Ecto neural progenitor cell (in vitro differentiated cells): ENCODE measurements at regions not wholly inside any gene's neighbourhood (a gene's known extent, or its start where the extent isn't known, plus 50 kb on each side); places are given as distances from the start of the nearest gene placed in this dataset.
"Not testable (repeated sequence)": the region's sequence is repeated elsewhere in the genome, so short reads cannot be mapped to it uniquely, and the experiment has no call there.

ENCODE experiments used
- DNase-seq: peaks from one replicate; pipeline ENCODE4 v3.0.0-alpha.2; 2018; ENCODE audit warnings: low spot score

- no peak for DNase-seq
Observed at GRCh38 chr1:184820218-184820750, 65.6 kb upstream of the EDEM3 start.

GRCh38 chr1:184818646-184819045 is 64.0 kb upstream of the EDEM3 start:
- no peak for DNase-seq

GRCh38 chr1:184817003-184817402 is 62.3 kb upstream of the EDEM3 start:
- DNase-seq: not testable (repeated sequence)

GRCh38 chr1:184813528-184814089 is 59.0 kb upstream of the EDEM3 start:
- DNase-seq: no peak

GRCh38 chr1:184811439-184812111 is 56.9 kb upstream of the EDEM3 start:
- DNase-seq: no peak

- DNase-seq: no peak
Observed at GRCh38 chr1:184810735-184811343, 56.2 kb upstream of the EDEM3 start.

GRCh38 chr1:184806296-184806721 is 51.7 kb upstream of the EDEM3 start:
- no peak for DNase-seq

- DNase-seq: peak; percentile 87
Observed at GRCh38 chr1:184805667-184806295, 51.1 kb upstream of the EDEM3 start.
